Thymus (tissue), 11 donors: ENCODE measurements at regions not wholly inside any gene's neighbourhood (a gene's known extent, or its start where the extent isn't known, plus 50 kb on each side); places are given as distances from the start of the nearest gene placed in this dataset.

ENCODE experiments used
- DNase-seq, 9 donors: peaks; one replicate each; pipeline ENCODE4 v3.0.0-alpha.2; 2013; ENCODE audit warnings: low spot score in 9 of 9, low read depth in 6 of 9, missing footprints in 1 of 9
- H3K27ac ChIP-seq, 2 donors: one replicate each; pipeline ENCODE4 v1.5.1; 2013; ENCODE audit warnings: control low read depth in 1 of 2, low read depth in 1 of 2, low read length in 1 of 2, mild to moderate bottlenecking in 1 of 2, moderate library complexity in 1 of 2
- H3K27me3 ChIP-seq, 2 donors: one replicate each; pipeline ENCODE4 v1.5.1; 2013; ENCODE audit warnings: low read length in 1 of 2; ENCODE audit not compliant: control insufficient read depth in 2 of 2, insufficient read depth in 1 of 2
- H3K36me3 ChIP-seq, 2 donors: one replicate each; pipeline ENCODE4 v1.5.1; 2013; ENCODE audit warnings: low read length in 1 of 2, mild to moderate bottlenecking in 1 of 2, moderate library complexity in 1 of 2; ENCODE audit not compliant: control insufficient read depth in 2 of 2, insufficient read depth in 2 of 2
- H3K4me1 ChIP-seq, 2 donors: one replicate each; pipeline ENCODE4 v1.5.1; 2013; ENCODE audit warnings: low read length in 2 of 2; ENCODE audit not compliant: control insufficient read depth in 2 of 2, insufficient read depth in 2 of 2
- H3K4me3 ChIP-seq, 2 donors: one replicate each; pipeline ENCODE4 v1.5.1; 2013; ENCODE audit warnings: low read length in 2 of 2, control low read depth in 1 of 2, mild to moderate bottlenecking in 1 of 2
- H3K9me3 ChIP-seq, 2 donors: one replicate each; pipeline ENCODE4 v1.5.1; 2013; ENCODE audit warnings: low read length in 1 of 2, mild to moderate bottlenecking in 1 of 2; ENCODE audit not compliant: control insufficient read depth in 2 of 2, insufficient read depth in 1 of 2
- WGBS: extraction: QIAGEN DNeasy Blood & Tissue Kit; methylation state at CpG from one replicate; pipeline ENCODE4 v1.1.7; 2013; 5-methylcytosine and 5-hydroxymethylcytosine counted together
- donor health status: healthy.

DNA sequence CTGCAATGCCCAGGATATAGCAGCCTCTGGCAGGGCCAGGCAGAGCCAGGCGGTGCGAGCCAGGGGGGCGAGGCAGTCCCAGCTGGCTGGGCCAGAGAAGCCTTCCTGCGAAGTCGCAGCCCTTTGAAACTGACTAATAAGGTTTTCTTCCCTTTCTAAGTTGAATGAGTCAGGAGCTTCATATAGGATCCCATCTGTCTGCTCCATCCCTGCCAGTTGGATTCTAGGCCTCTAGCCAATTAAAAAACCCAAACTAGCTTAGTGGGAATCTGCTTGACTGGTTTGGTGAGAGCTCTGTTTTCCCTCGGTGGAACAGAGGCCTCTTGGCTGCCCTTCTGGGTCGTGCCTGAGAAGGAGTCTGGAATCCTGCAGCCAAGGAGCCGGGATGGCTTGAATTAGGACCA lies 70.1 kb upstream of the RAPGEF1 start:
- DNase-seq = no peak
- Histone ChIP-seq H3K9me3 (no peaks in the 10 kb centered on the region), H3K4me3 (no peak overlapping the region), H3K4me1 (no peaks in the 10 kb centered on the region), H3K27me3 (peaks cover 0 to 34% of the 10 kb centered on the region in 2 donors), H3K27ac (no peak overlapping the region), H3K36me3 (no peaks in the 10 kb centered on the region)
- WGBS = 83% methylated on average over 8 of the region's 8 CpGs

DNA sequence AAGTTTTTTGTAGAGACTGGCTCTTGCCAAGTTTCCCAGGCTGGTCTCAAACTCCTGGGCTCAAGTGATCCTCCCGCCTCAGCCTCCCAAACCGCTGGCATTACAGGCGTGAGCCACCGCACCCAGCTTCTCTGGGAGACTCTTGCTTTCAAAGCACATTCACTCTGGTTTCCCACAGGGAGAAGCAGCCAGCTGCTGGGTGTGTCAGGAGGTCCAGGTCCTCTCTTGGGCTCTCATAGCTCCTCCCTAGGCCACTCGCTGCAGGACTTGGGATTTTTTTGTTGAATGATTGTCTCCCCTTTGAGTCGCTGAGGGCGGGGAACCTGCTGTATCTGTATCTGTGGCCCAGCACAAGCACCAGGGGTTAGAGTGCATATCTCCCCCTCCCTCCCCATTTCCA lies 68.4 kb upstream of the RAPGEF1 start:
- H3K27me3 ChIP-seq = peaks cover 0 to 34% of the 10 kb centered on the region in 2 donors
- no peak for DNase-seq
- no peaks in the 10 kb centered on the region for H3K9me3 ChIP-seq
- H3K27ac ChIP-seq = no peak overlapping the region
- H3K4me3 ChIP-seq = no peak overlapping the region
- no peaks in the 10 kb centered on the region for H3K4me1 ChIP-seq
- WGBS = 83% methylated on average over 7 of the region's 7 CpGs
- no peaks in the 10 kb centered on the region for H3K36me3 ChIP-seq

DNA sequence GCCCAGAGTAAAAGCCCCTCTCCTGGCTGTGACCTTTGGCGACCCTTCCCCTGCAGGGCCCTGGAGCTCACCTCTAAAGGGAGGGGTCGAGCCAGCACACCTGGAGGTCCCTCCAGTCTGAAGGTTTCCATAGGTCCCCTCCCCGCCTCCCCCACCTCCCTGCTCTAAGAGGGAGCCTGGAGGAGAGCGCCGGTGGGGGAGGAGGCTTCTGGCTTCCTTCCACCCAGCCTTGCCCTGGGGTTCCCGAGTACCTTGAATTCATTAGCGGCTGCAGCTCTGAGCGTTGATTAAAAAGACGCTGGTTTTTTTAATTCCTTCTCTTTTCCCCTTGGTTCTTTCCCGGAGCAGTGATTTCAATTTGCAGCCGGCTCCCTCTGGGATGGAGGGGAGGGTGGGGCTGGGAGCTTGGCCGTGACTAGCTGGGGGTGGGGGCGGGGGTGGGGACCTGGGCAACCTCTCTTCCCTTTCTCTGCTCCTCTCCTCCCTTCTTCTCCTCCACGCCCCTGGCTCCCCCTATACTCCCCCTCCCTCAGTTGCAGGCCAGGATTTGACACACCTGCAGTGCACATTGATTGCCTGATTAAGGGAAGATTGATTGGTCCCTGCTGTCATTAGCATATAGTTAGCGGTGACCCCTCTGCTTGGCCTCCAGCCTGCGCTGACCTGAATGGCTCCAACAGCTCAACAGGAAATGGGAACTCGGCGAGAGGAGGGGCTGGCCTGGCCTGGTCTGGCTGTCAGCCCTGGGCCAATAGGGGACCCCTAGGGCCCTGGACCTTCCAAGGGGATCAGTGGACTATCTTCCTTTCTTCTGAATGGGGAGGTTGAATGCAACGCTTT lies 67.5 kb upstream of the RAPGEF1 start:
- Histone ChIP-seq H3K4me1 (no peaks in the 10 kb centered on the region), H3K4me3 (no peak overlapping the region), H3K9me3 (no peaks in the 10 kb centered on the region), H3K27ac (no peak overlapping the region), H3K27me3 (peaks cover 0 to 34% of the 10 kb centered on the region in 2 donors), H3K36me3 (no peaks in the 10 kb centered on the region)
- 15% methylated on average over 19 of the region's 19 CpGs for WGBS
- DNase-seq = no peak

- H3K4me3 ChIP-seq = no peak overlapping the region
- H3K27ac ChIP-seq = no peak overlapping the region
- 78% methylated on average over 8 of the region's 8 CpGs for WGBS
- peaks cover 0 to 31% of the 10 kb centered on the region in 2 donors for H3K27me3 ChIP-seq
- H3K36me3 ChIP-seq = no peaks in the 10 kb centered on the region
- no peak for DNase-seq
- H3K4me1 ChIP-seq = no peaks in the 10 kb centered on the region
- H3K9me3 ChIP-seq = no peaks in the 10 kb centered on the region
Measured at GRCh38 chr9:131805803-131806202, 65.9 kb upstream of the RAPGEF1 start.

- Histone ChIP-seq H3K9me3 (no peaks in the 10 kb centered on the region), H3K4me1 (no peaks in the 10 kb centered on the region), H3K36me3 (no peaks in the 10 kb centered on the region), H3K4me3 (no peak overlapping the region), H3K27me3 (peaks cover 0 to 25% of the 10 kb centered on the region in 2 donors), H3K27ac (no peak overlapping the region)
- 46% methylated on average over 3 of the region's 3 CpGs for WGBS
- no peak for DNase-seq
Measured at GRCh38 chr9:131804826-131805225, 65.0 kb upstream of the RAPGEF1 start.

- no peak for DNase-seq
- no peaks in the 10 kb centered on the region for H3K4me1 ChIP-seq
- no peak overlapping the region for H3K27ac ChIP-seq
- H3K4me3 ChIP-seq = no peak overlapping the region
- H3K36me3 ChIP-seq = no peaks in the 10 kb centered on the region
- peaks cover 0 to 22% of the 10 kb centered on the region in 2 donors for H3K27me3 ChIP-seq
- WGBS = 93% methylated on average over 4 of the region's 4 CpGs
- no peaks in the 10 kb centered on the region for H3K9me3 ChIP-seq
Measured at GRCh38 chr9:131803758-131804411, 64.0 kb upstream of the RAPGEF1 start.

DNA sequence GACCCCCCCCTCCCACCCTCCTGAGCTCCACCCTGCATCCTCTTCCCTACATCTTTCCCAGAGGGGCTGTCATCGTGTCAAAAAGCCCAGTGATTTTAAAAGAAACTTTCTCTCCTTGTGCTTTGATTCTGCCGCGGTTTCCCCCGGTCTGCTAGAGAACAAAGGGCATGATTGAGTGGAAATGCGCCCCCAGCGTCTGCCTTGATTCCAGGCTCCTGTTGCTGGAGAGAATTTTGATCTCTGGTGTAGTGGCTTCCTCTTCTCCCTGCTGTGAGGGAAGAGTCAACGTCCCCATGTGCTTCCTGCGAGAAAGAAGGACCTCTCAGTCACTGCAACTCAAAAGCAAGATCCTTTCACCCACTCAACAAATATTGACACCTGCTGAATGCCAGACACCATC lies 61.9 kb upstream of the RAPGEF1 start:
- 31% methylated on average over 8 of the region's 8 CpGs for WGBS
- H3K36me3 ChIP-seq = no peaks in the 10 kb centered on the region

GRCh38 chr9:131800843-131801242 lies 61.0 kb upstream of the RAPGEF1 start:
- Histone ChIP-seq H3K4me3 (no peak overlapping the region), H3K27me3 (peaks cover 0 to 5% of the 10 kb centered on the region in 2 donors)
- 74% methylated on average over 2 of the region's 2 CpGs for WGBS

More for the DNA sequence above, 61.9 kb upstream of the RAPGEF1 start:
- DNase-seq = no peak
- H3K27ac ChIP-seq = no peak overlapping the region
- H3K4me1 ChIP-seq = no peaks in the 10 kb centered on the region
- H3K27me3 ChIP-seq = peaks cover 0 to 7% of the 10 kb centered on the region in 2 donors
- no peaks in the 10 kb centered on the region for H3K9me3 ChIP-seq
- no peak overlapping the region for H3K4me3 ChIP-seq

GRCh38 chr9:131800366-131800765 lies 60.5 kb upstream of the RAPGEF1 start:
- DNase-seq = no peak
- Histone ChIP-seq H3K27ac (no peak overlapping the region), H3K4me1 (no peaks in the 10 kb centered on the region), H3K4me3 (no peak overlapping the region), H3K9me3 (no peaks in the 10 kb centered on the region), H3K27me3 (peaks cover 0 to 2% of the 10 kb centered on the region in 2 donors), H3K36me3 (no peaks in the 10 kb centered on the region)
- WGBS = 69% methylated on average over 2 of the region's 2 CpGs

More at GRCh38 chr9:131800843-131801242, 61.0 kb upstream of the RAPGEF1 start:
- Histone ChIP-seq H3K27ac (no peak overlapping the region), H3K9me3 (no peaks in the 10 kb centered on the region), H3K4me1 (no peaks in the 10 kb centered on the region), H3K36me3 (no peaks in the 10 kb centered on the region)
- DNase-seq = no peak
